DND-41 (cell line): ENCODE measurements at regions not wholly inside any gene's neighbourhood (a gene's known extent, or its start where the extent isn't known, plus 50 kb on each side); places are given as distances from the start of the nearest gene placed in this dataset.

ENCODE experiments used
- CTCF ChIP-seq: IDR thresholded peaks from 2 replicates; pipeline ENCODE4 v1.5.1; 2012; ENCODE audit warnings: borderline replicate concordance, low read length, moderate library complexity, mild to moderate bottlenecking; ENCODE audit not compliant: poor library complexity, severe bottlenecking; ENCODE audit errors: extremely low read depth
- EZH2 ChIP-seq: IDR thresholded peaks from 3 replicates; pipeline ENCODE4 v1.6.1; 2012; ENCODE audit warnings: borderline replicate concordance, low read depth, mild to moderate bottlenecking, moderate library complexity, low read length, inconsistent platforms; ENCODE audit not compliant: severe bottlenecking

GRCh38 chr11:109914038-109914437, 179.2 kb upstream of the ZC3H12C start:
- TF ChIP-seq CTCF (no peak), EZH2 (no peak)
